Breast epithelium (tissue), 3 donors: ENCODE measurements at regions not wholly inside any gene's neighbourhood (a gene's known extent, or its start where the extent isn't known, plus 50 kb on each side); places are given as distances from the start of the nearest gene placed in this dataset.

ENCODE experiments used
- POLR2A ChIP-seq: fragments of 450-650 bp; IDR thresholded peaks from one replicate; pipeline ENCODE4 v1.6.1; 2016; ENCODE audit warnings: antibody characterized with exemption, mild to moderate bottlenecking, moderate library complexity
- POLR2AphosphoS5 ChIP-seq, 3 donors: sonication (generic); formaldehyde crosslinking; IDR thresholded peaks; one replicate each; pipeline ENCODE4 v1.6.1; 2017; ENCODE audit warnings: antibody characterized with exemption in 3 of 3
- TF ChIP-seq, protein P1 (sequence below), 3 donors: fragments of 450-650 bp; IDR thresholded peaks; one replicate each; pipeline ENCODE4 v1.5.1; 2016 to 2017; ENCODE audit warnings: antibody characterized with exemption in 3 of 3, mild to moderate bottlenecking in 3 of 3, moderate library complexity in 3 of 3

DNA sequence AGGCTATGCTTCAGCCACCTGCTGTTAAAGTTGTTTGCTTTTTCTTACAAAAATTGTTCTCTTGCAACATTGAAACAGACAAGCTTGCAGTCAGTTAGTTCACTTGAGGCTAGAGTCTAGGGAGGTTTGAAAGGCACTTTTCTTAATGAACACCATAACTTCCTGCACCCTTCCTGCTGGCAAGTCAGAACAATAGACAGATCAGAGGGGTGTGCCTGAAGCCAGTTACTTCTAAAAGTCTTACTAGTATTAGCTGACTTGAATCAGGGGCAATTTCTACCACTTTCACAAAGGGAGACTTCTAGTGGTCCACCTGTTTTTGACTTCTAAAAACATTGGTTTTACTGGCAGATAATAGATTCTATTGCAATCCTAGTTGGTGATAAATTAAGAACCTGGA lies 367.4 kb upstream of the CDH20 start:
- TF ChIP-seq POLR2A (no peak), POLR2AphosphoS5 (IDR thresholded peaks at IDR 0.05) (no peak)
- TF ChIP-seq, protein P1, sequence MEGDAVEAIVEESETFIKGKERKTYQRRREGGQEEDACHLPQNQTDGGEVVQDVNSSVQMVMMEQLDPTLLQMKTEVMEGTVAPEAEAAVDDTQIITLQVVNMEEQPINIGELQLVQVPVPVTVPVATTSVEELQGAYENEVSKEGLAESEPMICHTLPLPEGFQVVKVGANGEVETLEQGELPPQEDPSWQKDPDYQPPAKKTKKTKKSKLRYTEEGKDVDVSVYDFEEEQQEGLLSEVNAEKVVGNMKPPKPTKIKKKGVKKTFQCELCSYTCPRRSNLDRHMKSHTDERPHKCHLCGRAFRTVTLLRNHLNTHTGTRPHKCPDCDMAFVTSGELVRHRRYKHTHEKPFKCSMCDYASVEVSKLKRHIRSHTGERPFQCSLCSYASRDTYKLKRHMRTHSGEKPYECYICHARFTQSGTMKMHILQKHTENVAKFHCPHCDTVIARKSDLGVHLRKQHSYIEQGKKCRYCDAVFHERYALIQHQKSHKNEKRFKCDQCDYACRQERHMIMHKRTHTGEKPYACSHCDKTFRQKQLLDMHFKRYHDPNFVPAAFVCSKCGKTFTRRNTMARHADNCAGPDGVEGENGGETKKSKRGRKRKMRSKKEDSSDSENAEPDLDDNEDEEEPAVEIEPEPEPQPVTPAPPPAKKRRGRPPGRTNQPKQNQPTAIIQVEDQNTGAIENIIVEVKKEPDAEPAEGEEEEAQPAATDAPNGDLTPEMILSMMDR (IDR thresholded peaks at IDR 0.05): no peak
